GM12864 (cell line): ENCODE measurements at regions not wholly inside any gene's neighbourhood (a gene's known extent, or its start where the extent isn't known, plus 50 kb on each side); places are given as distances from the start of the nearest gene placed in this dataset.

Experiments used
- DNase-seq: peaks from one replicate; pipeline ENCODE4 v3.0.0-alpha.2; 2011; ENCODE audit warnings: low read depth
- H3K4me3 ChIP-seq: 2 replicates; pipeline ENCODE4 v1.5.1; 2011; ENCODE audit warnings: mild to moderate bottlenecking, low read depth, low read length, control low read depth
- TF ChIP-seq, protein P1 (sequence below): IDR thresholded peaks from 2 replicates; pipeline ENCODE4 v1.5.1; 2011; ENCODE audit warnings: low read depth, mild to moderate bottlenecking, moderate library complexity, low read length, control low read depth, inconsistent platforms; ENCODE audit errors: missing control alignments

DNA sequence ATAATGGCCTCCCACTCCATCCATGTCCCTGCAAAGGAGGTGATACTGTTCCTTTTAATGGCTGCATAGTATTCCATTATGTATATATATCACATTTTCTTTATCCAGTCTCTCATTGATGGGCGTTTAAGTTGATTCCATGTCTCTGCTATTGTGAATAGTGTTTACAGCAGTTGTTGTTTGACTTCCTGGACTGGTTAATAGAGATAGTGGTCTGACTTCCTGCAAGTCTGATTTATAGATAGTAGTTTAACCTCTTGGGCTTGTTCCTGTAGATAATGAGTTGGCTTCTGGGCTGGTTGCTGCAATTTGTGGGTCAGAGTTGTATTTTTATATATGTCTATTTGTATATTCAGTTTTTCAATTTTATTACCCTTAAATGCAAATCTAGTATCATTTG lies 145.4 kb downstream of the ARL6IP6 start:
- DNase-seq = no peak
- TF ChIP-seq, protein P1, sequence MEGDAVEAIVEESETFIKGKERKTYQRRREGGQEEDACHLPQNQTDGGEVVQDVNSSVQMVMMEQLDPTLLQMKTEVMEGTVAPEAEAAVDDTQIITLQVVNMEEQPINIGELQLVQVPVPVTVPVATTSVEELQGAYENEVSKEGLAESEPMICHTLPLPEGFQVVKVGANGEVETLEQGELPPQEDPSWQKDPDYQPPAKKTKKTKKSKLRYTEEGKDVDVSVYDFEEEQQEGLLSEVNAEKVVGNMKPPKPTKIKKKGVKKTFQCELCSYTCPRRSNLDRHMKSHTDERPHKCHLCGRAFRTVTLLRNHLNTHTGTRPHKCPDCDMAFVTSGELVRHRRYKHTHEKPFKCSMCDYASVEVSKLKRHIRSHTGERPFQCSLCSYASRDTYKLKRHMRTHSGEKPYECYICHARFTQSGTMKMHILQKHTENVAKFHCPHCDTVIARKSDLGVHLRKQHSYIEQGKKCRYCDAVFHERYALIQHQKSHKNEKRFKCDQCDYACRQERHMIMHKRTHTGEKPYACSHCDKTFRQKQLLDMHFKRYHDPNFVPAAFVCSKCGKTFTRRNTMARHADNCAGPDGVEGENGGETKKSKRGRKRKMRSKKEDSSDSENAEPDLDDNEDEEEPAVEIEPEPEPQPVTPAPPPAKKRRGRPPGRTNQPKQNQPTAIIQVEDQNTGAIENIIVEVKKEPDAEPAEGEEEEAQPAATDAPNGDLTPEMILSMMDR = no peak
- no peak overlapping the region for H3K4me3 ChIP-seq

DNA sequence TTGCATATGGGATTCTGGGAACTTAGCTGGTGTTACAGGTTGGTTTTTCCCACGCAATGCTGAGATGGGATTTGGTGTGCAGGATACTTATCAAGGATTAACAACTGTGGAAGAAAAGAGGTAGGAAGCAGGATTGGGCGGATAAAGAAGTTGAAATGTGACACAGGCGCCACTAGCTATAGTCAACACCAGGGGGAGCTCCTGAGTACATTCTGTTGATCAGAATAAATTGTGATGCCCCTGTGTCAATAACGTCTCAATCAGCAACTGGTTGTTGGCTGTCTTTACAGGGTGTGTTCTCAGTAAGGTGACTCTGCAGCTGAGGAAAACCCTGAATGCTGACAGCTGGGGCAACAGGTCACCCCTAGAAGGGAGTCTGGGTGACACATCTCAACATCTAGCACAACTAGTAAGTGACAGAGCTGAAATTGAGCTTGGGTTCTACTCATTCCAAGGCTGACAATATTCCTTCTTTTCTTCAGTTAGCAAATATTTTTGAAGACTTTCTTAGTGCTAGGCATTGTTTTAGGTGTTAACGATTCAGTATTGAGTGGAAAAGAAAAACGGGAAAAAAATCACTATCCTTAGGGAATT lies 143.0 kb downstream of the ARL6IP6 start:
- TF ChIP-seq, protein P1 = peak; percentile 74
- DNase-seq = no peak
- no peak overlapping the region for H3K4me3 ChIP-seq

DNA sequence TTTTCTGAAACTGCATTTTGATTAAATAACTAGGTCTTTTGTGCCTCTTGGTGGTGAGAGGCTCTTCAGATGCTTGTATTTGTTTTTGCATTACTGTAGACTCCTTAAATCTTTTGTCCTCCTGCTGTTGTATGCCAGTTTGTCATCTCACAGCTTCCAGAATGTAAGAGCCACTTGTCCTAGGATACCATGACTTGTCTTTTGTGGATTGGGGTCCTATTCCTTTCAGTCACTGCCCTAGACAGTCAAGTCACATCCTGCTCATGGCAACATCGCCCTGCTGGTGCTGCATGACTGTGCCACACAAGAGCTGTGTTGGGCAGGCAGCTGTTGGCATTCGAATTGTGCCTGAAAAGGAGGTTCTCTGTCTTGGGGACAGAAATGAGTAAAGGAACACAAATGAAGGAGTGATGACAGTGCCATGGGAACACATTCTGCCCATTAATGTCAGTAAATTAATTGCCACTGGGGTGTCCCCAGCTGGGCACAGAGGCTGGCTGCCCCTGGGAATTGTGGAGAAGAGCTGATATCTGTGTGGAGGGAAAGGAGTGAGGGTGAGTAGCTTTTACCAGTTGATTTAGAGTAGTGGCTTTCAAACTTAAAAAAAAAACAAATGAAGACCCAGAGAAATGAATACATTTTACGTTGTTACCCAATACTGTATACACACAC lies 140.3 kb downstream of the ARL6IP6 start:
- TF ChIP-seq, protein P1 = no peak
- no peak overlapping the region for H3K4me3 ChIP-seq

DNA sequence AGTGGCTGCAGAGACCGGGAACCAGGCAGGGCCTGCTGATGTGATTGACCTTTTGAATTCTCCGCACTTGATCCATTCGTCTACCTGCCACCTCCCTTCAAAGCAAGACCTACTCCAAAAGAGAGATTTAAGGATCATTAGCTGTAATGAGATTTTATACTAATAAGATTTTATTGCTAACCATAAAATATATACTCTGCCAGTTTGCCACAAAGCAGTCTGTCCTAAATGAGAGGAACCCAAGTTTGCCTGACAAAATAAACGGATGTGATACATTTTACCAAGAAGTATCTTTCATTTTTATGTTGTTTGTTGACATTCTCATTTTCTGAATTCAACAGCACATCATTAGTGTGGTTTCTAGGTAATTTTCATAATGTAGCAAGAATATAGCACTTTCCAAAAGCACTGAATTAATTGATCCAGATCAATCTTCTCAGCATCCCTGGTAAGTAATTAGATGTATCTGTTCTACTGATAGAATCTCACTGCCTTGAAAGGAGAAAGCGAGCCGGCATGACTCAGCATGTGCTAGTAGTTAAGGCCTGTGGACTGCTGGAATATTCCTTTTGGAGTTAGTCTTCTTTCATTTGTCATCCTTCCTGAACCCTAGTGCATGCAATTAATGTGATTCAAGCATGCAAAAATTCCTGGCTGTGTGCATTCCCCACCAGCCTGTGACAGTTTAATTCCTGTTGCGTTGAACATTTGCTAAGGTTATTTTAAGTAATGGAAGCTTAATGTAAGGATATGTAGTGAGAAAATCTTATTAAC lies 128.5 kb downstream of the ARL6IP6 start:
- no peak overlapping the region for H3K4me3 ChIP-seq
- TF ChIP-seq, protein P1 = no peak
- no peak for DNase-seq

More for the DNA sequence above, 140.3 kb downstream of the ARL6IP6 start:
- no peak for DNase-seq

DNA sequence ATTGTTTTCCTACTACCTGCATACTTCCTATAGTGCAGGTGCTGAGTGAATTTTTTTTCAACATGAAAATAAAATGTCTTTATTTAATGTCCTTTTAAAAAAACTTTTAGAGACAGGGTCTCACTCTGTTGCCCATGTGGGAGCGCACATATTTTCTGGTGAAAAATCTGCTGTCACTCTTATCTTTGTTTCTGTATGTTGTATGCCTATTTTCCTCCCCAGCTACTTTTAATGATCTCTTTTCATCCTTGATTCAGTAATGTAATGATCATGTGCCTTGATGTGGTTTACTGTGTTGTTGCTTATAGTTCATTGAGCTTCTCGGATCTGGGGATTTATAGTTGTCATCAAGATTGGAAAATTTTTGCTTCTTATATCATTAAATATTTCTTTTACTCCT lies 117.3 kb downstream of the ARL6IP6 start:
- no peak overlapping the region for H3K4me3 ChIP-seq
- DNase-seq = no peak
- TF ChIP-seq, protein P1 = no peak

DNA sequence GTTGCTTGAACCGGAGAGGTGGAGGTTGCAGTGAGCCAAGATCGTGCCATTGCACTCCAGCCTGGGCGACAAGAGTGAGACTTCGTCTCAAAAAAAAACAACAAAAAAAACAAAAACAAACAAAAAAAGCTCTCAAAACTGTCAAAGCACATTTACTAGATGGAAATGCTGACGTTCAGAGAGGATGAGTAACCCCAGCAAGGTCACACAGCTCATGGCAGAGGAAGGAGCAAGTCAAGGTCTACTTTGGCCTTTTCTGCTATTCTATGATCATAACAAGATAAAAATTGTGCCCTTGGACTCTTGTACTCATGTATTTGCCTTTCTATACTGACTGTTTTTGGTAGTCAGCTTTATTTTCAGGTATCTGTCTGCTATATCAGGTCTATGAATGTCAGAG lies 109.5 kb downstream of the ARL6IP6 start:
- TF ChIP-seq, protein P1 = no peak
- H3K4me3 ChIP-seq = no peak overlapping the region
- no peak for DNase-seq
